GM18517 (cell line): ENCODE measurements at regions not wholly inside any gene's neighbourhood (a gene's known extent, or its start where the extent isn't known, plus 50 kb on each side); places are given as distances from the start of the nearest gene placed in this dataset.
"Not testable (repeated sequence)": the region's sequence is repeated elsewhere in the genome, so short reads cannot be mapped to it uniquely, and the experiment has no call there.

Experiments
- ATAC-seq: cut with Tn5 transposase; IDR thresholded peaks from one replicate; pipeline ENCODE4 v1.9.1; 2021; ENCODE audit warnings: mild to moderate bottlenecking, moderate library complexity; ENCODE audit not compliant: unreplicated experiment

GRCh38 chrX:66692512-66692911, 53.6 kb upstream of the EDA2R start:
- ATAC-seq: not testable (repeated sequence)
